GM10248 (cell line): ENCODE measurements at regions not wholly inside any gene's neighbourhood (a gene's known extent, or its start where the extent isn't known, plus 50 kb on each side); places are given as distances from the start of the nearest gene placed in this dataset.
"Not testable (repeated sequence)": the region's sequence is repeated elsewhere in the genome, so short reads cannot be mapped to it uniquely, and the experiment has no call there.

Experiments used
- CTCF ChIA-PET: fragments of 300-600 bp; sonication (Branson Sonifier 250); formaldehyde crosslinking; extraction: SDS; loops from one replicate; lab custom pipeline; 2021; ENCODE audit warnings: antibody characterized with exemption; lab: Yijun Ruan, JAX
- POLR2A ChIA-PET: fragments of 350-650 bp; sonication (Branson Sonifier 250); formaldehyde crosslinking; extraction: SDS; loops from one replicate; lab custom pipeline; 2020; ENCODE audit warnings: antibody characterized with exemption; lab: Yijun Ruan, JAX
- DNase-seq: peaks from one replicate; pipeline ENCODE4 v3.0.0; 2012; ENCODE audit errors: extremely low spot score
- TF ChIP-seq, protein P1 (sequence below): IDR thresholded peaks from 2 replicates; pipeline ENCODE4 v1.5.1; 2012; ENCODE audit warnings: mild to moderate bottlenecking, low read depth; ENCODE audit errors: extremely low read depth, missing control alignments, control extremely low read depth

- DNase-seq = no peak
- ChIA-PET CTCF (no interaction called here), POLR2A (no interaction called here)
- TF ChIP-seq, protein P1, sequence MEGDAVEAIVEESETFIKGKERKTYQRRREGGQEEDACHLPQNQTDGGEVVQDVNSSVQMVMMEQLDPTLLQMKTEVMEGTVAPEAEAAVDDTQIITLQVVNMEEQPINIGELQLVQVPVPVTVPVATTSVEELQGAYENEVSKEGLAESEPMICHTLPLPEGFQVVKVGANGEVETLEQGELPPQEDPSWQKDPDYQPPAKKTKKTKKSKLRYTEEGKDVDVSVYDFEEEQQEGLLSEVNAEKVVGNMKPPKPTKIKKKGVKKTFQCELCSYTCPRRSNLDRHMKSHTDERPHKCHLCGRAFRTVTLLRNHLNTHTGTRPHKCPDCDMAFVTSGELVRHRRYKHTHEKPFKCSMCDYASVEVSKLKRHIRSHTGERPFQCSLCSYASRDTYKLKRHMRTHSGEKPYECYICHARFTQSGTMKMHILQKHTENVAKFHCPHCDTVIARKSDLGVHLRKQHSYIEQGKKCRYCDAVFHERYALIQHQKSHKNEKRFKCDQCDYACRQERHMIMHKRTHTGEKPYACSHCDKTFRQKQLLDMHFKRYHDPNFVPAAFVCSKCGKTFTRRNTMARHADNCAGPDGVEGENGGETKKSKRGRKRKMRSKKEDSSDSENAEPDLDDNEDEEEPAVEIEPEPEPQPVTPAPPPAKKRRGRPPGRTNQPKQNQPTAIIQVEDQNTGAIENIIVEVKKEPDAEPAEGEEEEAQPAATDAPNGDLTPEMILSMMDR = no peak
Measured at GRCh38 chr22:49657974-49658590, 169.6 kb downstream of the BRD1 start.

GRCh38 chr22:49657275-49657973 lies 170.2 kb downstream of the BRD1 start:
- ChIA-PET POLR2A (interaction anchor here (0.6 kb wide), 1 partner anchor 10 kb away, joined by 4 read pairs; no protein-coding TSS in a partner anchor), CTCF (no interaction called here)
- peak; percentile 76 for DNase-seq
- TF ChIP-seq, protein P1 = no peak

DNA sequence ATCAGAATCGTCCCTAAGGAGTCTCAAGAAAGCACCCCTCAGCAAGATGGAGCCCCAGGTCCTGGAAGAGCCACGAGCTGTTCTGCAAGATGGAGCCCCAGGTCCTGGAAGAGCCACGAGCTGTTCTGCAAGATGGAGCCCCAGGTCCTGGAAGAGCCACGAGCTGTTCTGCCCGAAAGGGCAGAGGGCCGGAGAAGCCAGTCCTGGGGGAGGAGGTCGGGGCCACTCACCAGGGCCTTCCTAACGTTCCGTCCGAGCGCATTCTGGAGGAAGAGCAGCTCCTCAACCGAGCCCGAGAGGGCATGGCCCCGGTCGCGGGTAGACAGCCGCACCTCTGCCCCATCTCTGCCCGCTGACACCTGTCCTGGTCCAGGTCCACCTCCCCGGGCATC lies 170.8 kb downstream of the BRD1 start:
- CTCF ChIA-PET, DNase-seq: not testable (repeated sequence)
- POLR2A ChIA-PET = interaction anchor here (0.6 kb wide), 1 partner anchor 11 kb away, joined by 4 read pairs; no protein-coding TSS in a partner anchor

- POLR2A ChIA-PET = no interaction called here
- DNase-seq = no peak
- CTCF ChIA-PET = no interaction called here
- TF ChIP-seq, protein P1 = no peak
Measured at GRCh38 chr22:49656291-49656851, 171.3 kb downstream of the BRD1 start.

GRCh38 chr22:49655168-49655812 lies 172.4 kb downstream of the BRD1 start:
- CTCF ChIA-PET = no interaction called here
- TF ChIP-seq, protein P1 = no peak
- no peak for DNase-seq
- POLR2A ChIA-PET = no interaction called here

DNA sequence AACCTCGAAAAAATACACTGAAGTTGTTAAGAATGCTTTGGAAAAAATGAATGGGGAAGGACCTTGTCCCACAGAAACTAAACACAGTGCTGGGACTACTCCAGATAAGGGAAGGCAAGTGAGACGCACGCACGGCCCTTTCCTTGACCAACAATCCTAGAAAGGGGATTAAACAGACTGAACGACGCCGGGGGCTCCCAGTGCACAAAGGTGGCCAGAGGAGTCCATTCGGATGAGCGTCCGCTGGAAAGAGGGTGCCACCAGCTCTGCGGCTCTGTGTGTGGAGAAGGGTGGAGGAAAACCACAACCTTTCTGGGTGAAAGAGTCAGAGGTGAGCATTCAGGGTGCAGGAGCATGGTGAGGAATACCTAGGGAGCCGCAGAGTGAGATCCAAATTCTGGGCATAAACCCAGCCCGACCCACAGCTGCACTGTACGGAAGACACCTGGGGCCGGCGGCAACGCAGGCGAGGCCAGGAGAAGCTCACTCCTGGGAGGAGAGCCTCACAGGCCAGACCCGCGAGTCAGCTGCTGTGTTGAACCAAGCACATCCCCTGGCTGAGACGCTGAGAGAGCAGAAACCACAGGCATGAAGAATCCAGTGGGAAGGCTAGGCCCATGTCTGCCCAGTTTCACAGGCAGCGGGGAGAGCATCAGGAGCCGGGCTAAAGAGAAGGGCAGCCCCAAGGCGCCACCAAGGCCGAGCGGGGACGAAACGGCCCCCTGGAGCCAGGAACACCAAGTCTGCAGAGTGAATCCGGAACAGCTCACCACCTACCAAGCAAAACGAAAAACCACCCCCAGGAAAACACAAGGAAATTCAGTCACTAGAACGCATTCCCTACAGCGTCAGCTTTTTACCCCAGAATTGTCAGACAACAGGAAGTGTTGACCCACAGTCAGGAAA lies 177.1 kb downstream of the BRD1 start:
- ChIA-PET POLR2A (no interaction called here), CTCF (interaction anchor here (0.7 to 1.5 kb wide), 2 partner anchors 15 to 20 kb away, joined by 3 to 4 read pairs; no protein-coding TSS in a partner anchor)
- TF ChIP-seq, protein P1 = no peak
- no peak for DNase-seq
